GM12874 (cell line): ENCODE measurements at regions not wholly inside any gene's neighbourhood (a gene's known extent, or its start where the extent isn't known, plus 50 kb on each side); places are given as distances from the start of the nearest gene placed in this dataset.

Experiments used
- CTCF ChIP-seq: IDR thresholded peaks from 2 replicates; pipeline ENCODE4 v1.5.1; 2011; ENCODE audit warnings: low read depth, mild to moderate bottlenecking, control low read depth, low read length, moderate library complexity; ENCODE audit not compliant: insufficient read depth

- no peak for TF ChIP-seq CTCF
These were observed 179.4 kb upstream of the SEMA3C start for GRCh38 chr7:81098213-81098612.

- TF ChIP-seq CTCF: no peak
These were observed 176.1 kb upstream of the SEMA3C start for GRCh38 chr7:81094952-81095351.

- TF ChIP-seq CTCF: no peak
These were observed 162.8 kb upstream of the SEMA3C start for GRCh38 chr7:81081616-81082015.

DNA sequence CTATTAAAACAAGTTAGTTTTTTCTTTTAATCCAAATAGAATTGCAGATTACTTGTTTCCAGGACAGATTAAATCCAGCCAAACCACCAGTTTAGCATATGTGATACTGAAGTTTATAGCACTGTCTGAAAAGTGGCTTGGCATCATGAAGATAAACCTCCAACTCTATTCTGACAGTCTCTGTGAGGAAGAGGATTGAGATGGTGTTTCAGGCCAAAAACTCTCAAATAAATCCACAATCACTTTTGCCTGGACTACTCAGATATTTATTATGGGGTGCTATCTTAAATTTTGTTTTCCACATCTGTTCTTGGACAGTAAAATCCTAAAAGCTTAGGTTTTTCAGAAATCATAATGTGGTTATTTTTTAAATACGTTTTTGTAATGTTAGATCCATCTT is 161.7 kb upstream of the SEMA3C start:
- no peak for TF ChIP-seq CTCF

GRCh38 chr7:81079746-81080145 is 160.9 kb upstream of the SEMA3C start:
- TF ChIP-seq CTCF: no peak

DNA sequence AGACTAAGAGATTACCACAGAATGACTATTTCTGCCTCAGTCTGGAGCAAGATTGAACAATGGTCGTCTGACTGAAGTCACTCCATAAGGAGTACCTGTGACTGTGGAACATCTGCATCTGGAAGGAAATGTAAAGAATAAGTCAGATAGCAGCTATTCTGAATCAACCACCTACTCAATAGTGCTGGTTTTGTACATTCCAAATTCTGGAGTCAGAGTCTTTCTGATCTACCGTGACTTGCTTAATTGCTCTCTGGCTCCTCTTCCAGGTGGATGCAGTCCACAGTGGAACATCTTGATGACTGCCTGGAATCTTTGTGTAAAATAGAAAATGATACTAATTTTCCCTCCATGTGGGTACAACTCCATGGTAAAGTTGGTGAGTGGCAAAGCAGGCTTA is 156.3 kb upstream of the SEMA3C start:
- TF ChIP-seq CTCF: no peak

- TF ChIP-seq CTCF: no peak
These were observed 155.6 kb upstream of the SEMA3C start for GRCh38 chr7:81074406-81074805.

- no peak for TF ChIP-seq CTCF
These were observed 155.0 kb upstream of the SEMA3C start for GRCh38 chr7:81073931-81074251.
